A549 (cell line): ENCODE measurements at regions not wholly inside any gene's neighbourhood (a gene's known extent, or its start where the extent isn't known, plus 50 kb on each side); places are given as distances from the start of the nearest gene placed in this dataset.

Source experiments
- ATAC-seq, 2 experiments: fragments of 200-7000 bp in 1 of 2; fragments of >200 bp in 1 of 2; cut with Nextera tagmentation in 1 of 2; cut with Tn5 transposase in 1 of 2; 3 replicates each; pipeline versions ENCODE4 v1.8.0 to v1.9.1; 2018 to 2020; ENCODE audit warnings: mild to moderate bottlenecking in 1 of 2, moderate library complexity in 1 of 2
- CTCF ChIA-PET: fragments of 300-600 bp; sonication (Branson Sonifier 250); formaldehyde crosslinking; extraction: SDS; loops from one replicate; lab custom pipeline; 2021; ENCODE audit warnings: antibody characterized with exemption, inconsistent platforms; lab: Yijun Ruan, JAX
- POLR2A ChIA-PET: fragments of 350-600 bp; formaldehyde crosslinking; extraction: SDS; loops from one replicate; lab custom pipeline; 2021; ENCODE audit warnings: antibody characterized with exemption, inconsistent platforms; lab: Yijun Ruan, JAX
- DNase-seq, 2 experiments: peaks; one replicate each; pipeline versions ENCODE4 v3.0.0 to v3.0.0-alpha.2; 2011 to 2016; ENCODE audit warnings: low read depth in 1 of 2, low spot score in 1 of 2
- FAIRE-seq: peaks from 2 replicates; lab custom pipeline; 2011; peaks lifted over from hg19 to GRCh38; lab: Jason Lieb, UNC
- H3K27ac ChIP-seq, 2 experiments: fragments of >200 bp; sonication (Bioruptor Twin); formaldehyde crosslinking; 3 replicates each; pipeline ENCODE4 v1.5.1; 2016 to 2017
- H3K4me1 ChIP-seq: fragments of >200 bp; sonication (Bioruptor Twin); formaldehyde crosslinking; 3 replicates; pipeline ENCODE4 v1.6.1; 2016
- H3K4me2 ChIP-seq: fragments of >200 bp; sonication (Bioruptor Twin); formaldehyde crosslinking; 3 replicates; pipeline ENCODE4 v1.6.1; 2016
- H3K4me3 ChIP-seq: fragments of >200 bp; sonication (Bioruptor Twin); formaldehyde crosslinking; 3 replicates; pipeline ENCODE4 v1.5.1; 2016
- H3K9me3 ChIP-seq: fragments of >200 bp; sonication (Bioruptor Twin); formaldehyde crosslinking; 3 replicates; pipeline ENCODE4 v1.6.1; 2016
- ATOH8 ChIP-seq: fragments of 250-450 bp; sonication (Bioruptor Pico); IDR thresholded peaks from 2 replicates; pipeline ENCODE4 v1.5.0; 2020; ENCODE audit warnings: low read depth, mild to moderate bottlenecking, moderate library complexity
- BCL3 ChIP-seq: fragments of >200 bp; sonication (Bioruptor Twin); formaldehyde crosslinking; IDR thresholded peaks from 3 replicates; pipeline ENCODE4 v1.6.1; 2016
- CHD2 ChIP-seq: fragments of 150-350 bp; IDR thresholded peaks from 2 replicates; pipeline ENCODE4 v1.6.1; 2014; ENCODE audit warnings: low read length; ENCODE audit not compliant: partially characterized antibody
- HES2 ChIP-seq: fragments of >200 bp; sonication (Bioruptor Twin); formaldehyde crosslinking; IDR thresholded peaks from 2 replicates; pipeline ENCODE4 v1.6.1; 2016
- HMGXB4 ChIP-seq: fragments of 250-450 bp; sonication (Bioruptor Pico); IDR thresholded peaks from 2 replicates; pipeline ENCODE4 v1.5.0; 2021; ENCODE audit warnings: mild to moderate bottlenecking, moderate library complexity, borderline replicate concordance
- HOXA7 ChIP-seq: fragments of 250-450 bp; sonication (Bioruptor Pico); IDR thresholded peaks from 2 replicates; pipeline ENCODE4 v1.5.0; 2020; ENCODE audit warnings: mild to moderate bottlenecking, moderate library complexity
- JUN ChIP-seq, 2 experiments: fragments of >200 bp; sonication (Bioruptor Twin); formaldehyde crosslinking; IDR thresholded peaks; 2 replicates in 1 of 2; 3 replicates in 1 of 2; pipeline ENCODE4 v1.6.1; 2016 to 2017
- MAZ ChIP-seq: fragments of 150-350 bp; IDR thresholded peaks from 2 replicates; pipeline ENCODE4 v1.6.1; 2014; ENCODE audit warnings: antibody characterized with exemption, low read depth, low read length, borderline replicate concordance
- NFE2L2 ChIP-seq: fragments of 150-350 bp; conservative IDR thresholded peaks from 2 replicates; pipeline ENCODE4 v1.6.1; 2014; ENCODE audit warnings: low read length
- NR3C1 ChIP-seq: fragments of >200 bp; sonication (Bioruptor Twin); formaldehyde crosslinking; IDR thresholded peaks from 3 replicates; pipeline ENCODE4 v1.6.1; 2017
- POLR2A ChIP-seq: IDR thresholded peaks from 2 replicates; pipeline ENCODE4 v1.6.1; 2012; ENCODE audit warnings: mild to moderate bottlenecking, low read length
- RARB ChIP-seq: fragments of 250-450 bp; sonication (Bioruptor Pico); IDR thresholded peaks from 2 replicates; pipeline ENCODE4 v1.8.0; 2021; ENCODE audit warnings: mild to moderate bottlenecking, moderate library complexity
- RCOR1 ChIP-seq: fragments of 150-350 bp; IDR thresholded peaks from 2 replicates; pipeline ENCODE4 v1.6.1; 2014; ENCODE audit warnings: antibody characterized with exemption, low read length, low read depth
- RNF2 ChIP-seq: fragments of 200-600 bp; sonication (generic); IDR thresholded peaks from 2 replicates; pipeline ENCODE4 v1.6.1; 2016; ENCODE audit warnings: low read depth, mild to moderate bottlenecking, antibody characterized with exemption, moderate library complexity, borderline replicate concordance
- SREBF2 ChIP-seq: fragments of 450-650 bp; IDR thresholded peaks from 2 replicates; pipeline ENCODE4 v1.6.1; 2014; ENCODE audit warnings: mild to moderate bottlenecking, moderate library complexity
- ZSCAN20 ChIP-seq: fragments of 250-450 bp; sonication (Bioruptor Pico); IDR thresholded peaks from 2 replicates; pipeline ENCODE4 v1.8.0; 2022; ENCODE audit warnings: mild to moderate bottlenecking, moderate library complexity
- WGBS: methylation state at CpG from one replicate; pipeline ENCODE4 v1.1.6; 2017; ENCODE audit errors: missing lambda C conversion rate; 5-methylcytosine and 5-hydroxymethylcytosine counted together
- TF ChIP-seq, protein P1 (sequence below): fragments of >200 bp; sonication (Bioruptor Twin); formaldehyde crosslinking; IDR thresholded peaks from 3 replicates; pipeline ENCODE4 v1.5.1; 2016
- TF ChIP-seq, protein P2 (sequence below): IDR thresholded peaks from 2 replicates; pipeline ENCODE4 v1.6.1; 2012
- TF ChIP-seq, protein P3 (sequence below): IDR thresholded peaks from 2 replicates; pipeline ENCODE4 v1.6.1; 2012

- H3K27ac ChIP-seq = peak overlapping the region; percentile 80 to 92
- WGBS = 6% methylated on average over 19 of the region's 23 CpGs
- no peaks in the 10 kb centered on the region for H3K9me3 ChIP-seq
- H3K4me1 ChIP-seq = peaks cover 25% of the 10 kb centered on the region; the same call in 2 of the 3 replicates
- DNase-seq (peak in 1 of 2 experiments; percentile 69), FAIRE-seq (no peak), ATAC-seq (peak; percentile 7 to 26; a peak in 3 of 6 replicates)
- TF ChIP-seq NFE2L2 = no peak
- TF ChIP-seq HES2 = no peak
- TF ChIP-seq, protein P1, sequence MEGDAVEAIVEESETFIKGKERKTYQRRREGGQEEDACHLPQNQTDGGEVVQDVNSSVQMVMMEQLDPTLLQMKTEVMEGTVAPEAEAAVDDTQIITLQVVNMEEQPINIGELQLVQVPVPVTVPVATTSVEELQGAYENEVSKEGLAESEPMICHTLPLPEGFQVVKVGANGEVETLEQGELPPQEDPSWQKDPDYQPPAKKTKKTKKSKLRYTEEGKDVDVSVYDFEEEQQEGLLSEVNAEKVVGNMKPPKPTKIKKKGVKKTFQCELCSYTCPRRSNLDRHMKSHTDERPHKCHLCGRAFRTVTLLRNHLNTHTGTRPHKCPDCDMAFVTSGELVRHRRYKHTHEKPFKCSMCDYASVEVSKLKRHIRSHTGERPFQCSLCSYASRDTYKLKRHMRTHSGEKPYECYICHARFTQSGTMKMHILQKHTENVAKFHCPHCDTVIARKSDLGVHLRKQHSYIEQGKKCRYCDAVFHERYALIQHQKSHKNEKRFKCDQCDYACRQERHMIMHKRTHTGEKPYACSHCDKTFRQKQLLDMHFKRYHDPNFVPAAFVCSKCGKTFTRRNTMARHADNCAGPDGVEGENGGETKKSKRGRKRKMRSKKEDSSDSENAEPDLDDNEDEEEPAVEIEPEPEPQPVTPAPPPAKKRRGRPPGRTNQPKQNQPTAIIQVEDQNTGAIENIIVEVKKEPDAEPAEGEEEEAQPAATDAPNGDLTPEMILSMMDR = no peak
- TF ChIP-seq HOXA7 (CRISPR knock-in tag) = no peak
- TF ChIP-seq, protein P2, sequence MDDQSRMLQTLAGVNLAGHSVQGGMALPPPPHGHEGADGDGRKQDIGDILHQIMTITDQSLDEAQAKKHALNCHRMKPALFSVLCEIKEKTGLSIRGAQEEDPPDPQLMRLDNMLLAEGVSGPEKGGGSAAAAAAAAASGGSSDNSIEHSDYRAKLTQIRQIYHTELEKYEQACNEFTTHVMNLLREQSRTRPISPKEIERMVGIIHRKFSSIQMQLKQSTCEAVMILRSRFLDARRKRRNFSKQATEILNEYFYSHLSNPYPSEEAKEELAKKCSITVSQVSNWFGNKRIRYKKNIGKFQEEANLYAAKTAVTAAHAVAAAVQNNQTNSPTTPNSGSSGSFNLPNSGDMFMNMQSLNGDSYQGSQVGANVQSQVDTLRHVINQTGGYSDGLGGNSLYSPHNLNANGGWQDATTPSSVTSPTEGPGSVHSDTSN = no peak
- TF ChIP-seq RNF2 = no peak
- TF ChIP-seq MAZ = no peak
- no peak for TF ChIP-seq RARB (CRISPR knock-in tag)
- TF ChIP-seq CHD2 = no peak
- TF ChIP-seq HMGXB4 = no peak
- TF ChIP-seq SREBF2 = no peak
- TF ChIP-seq NR3C1 = no peak
- TF ChIP-seq ATOH8 (CRISPR knock-in tag) = no peak
- no peak for TF ChIP-seq ZSCAN20
- ChIA-PET POLR2A (no interaction called here), CTCF (no interaction called here)
- H3K4me2 ChIP-seq = peak overlapping the region; percentile 93
- H3K4me3 ChIP-seq = peak overlapping the region; percentile 64
Measured at GRCh38 chr12:34348064-34348463, 325.8 kb downstream of the ALG10 start.

GRCh38 chr12:34348836-34349672, 326.8 kb downstream of the ALG10 start:
- peaks cover 25% of the 10 kb centered on the region; the same call in 2 of the 3 replicates for H3K4me1 ChIP-seq
- POLR2A ChIA-PET = no interaction called here
- peak overlapping the region; percentile 93 for H3K4me2 ChIP-seq
- DNase-seq (peak; percentile 49 to 62), ATAC-seq (peak; percentile 21 to 69; a peak in 3 of 6 replicates), FAIRE-seq (no peak)
- H3K9me3 ChIP-seq = no peaks in the 10 kb centered on the region
- peak overlapping the region; percentile 64 for H3K4me3 ChIP-seq
- 0 out of 2 replicates have a peak, but pooled peaks have one; percentile 5 for TF ChIP-seq POLR2A
- TF ChIP-seq RCOR1 = no peak
- TF ChIP-seq, protein P3, sequence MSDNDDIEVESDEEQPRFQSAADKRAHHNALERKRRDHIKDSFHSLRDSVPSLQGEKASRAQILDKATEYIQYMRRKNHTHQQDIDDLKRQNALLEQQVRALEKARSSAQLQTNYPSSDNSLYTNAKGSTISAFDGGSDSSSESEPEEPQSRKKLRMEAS = peak; percentile 38; the same call in 1 of the 2 replicates
- 0 out of 3 replicates have a peak, but pooled peaks have one; percentile 17 for TF ChIP-seq BCL3
- no peak for TF ChIP-seq ZSCAN20
- peak; percentile 32 to 49; a peak in 2 of 5 replicates for TF ChIP-seq JUN (IDR thresholded peaks at IDR 0.05)
- CTCF ChIA-PET = no interaction called here
- WGBS = 3% methylated on average over 44 of the region's 50 CpGs
- peak overlapping the region; percentile 80 to 92 for H3K27ac ChIP-seq
